Fibroblast of mammary gland (primary cell): ENCODE measurements at regions not wholly inside any gene's neighbourhood (a gene's known extent, or its start where the extent isn't known, plus 50 kb on each side); places are given as distances from the start of the nearest gene placed in this dataset.

ENCODE experiments used
- DNase-seq: peaks from one replicate; pipeline ENCODE4 v3.0.0-alpha.2; 2010; ENCODE audit warnings: low read depth
- H3K4me3 ChIP-seq: 2 replicates; pipeline ENCODE4 v1.5.1; 2011; ENCODE audit warnings: low read depth, mild to moderate bottlenecking, low read length, moderate library complexity; ENCODE audit not compliant: control insufficient read depth
- CTCF ChIP-seq: conservative IDR thresholded peaks from 2 replicates; pipeline ENCODE4 v1.5.1; 2011; ENCODE audit warnings: low read depth, low read length, inconsistent platforms; ENCODE audit not compliant: control insufficient read depth, insufficient read depth

GRCh38 chr9:89793551-89793950, 188.7 kb downstream of the GADD45G start:
- DNase-seq = no peak
- no peak overlapping the region for H3K4me3 ChIP-seq
- TF ChIP-seq CTCF = no peak

DNA sequence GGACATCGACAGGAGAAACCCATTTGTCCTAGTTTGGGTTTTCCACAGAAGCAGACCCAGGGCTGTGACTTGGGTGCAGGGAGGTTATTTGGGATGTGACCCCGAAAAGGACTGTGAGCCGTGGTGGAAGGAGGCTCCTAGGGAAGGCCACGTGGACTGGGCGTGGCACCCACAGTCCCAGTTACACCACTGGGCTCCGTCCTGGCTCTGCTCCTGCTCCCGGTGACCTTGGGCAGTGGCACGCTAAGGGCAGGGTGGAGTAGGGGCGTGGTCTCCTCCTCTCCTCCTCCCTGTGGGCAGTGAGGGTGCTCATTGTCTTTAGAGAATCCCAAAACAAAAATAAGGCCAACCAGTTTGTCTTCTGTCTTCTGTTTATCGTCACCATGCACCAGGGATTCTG, 190.1 kb downstream of the GADD45G start:
- no peak for TF ChIP-seq CTCF
- H3K4me3 ChIP-seq = no peak overlapping the region
- DNase-seq = no peak

DNA sequence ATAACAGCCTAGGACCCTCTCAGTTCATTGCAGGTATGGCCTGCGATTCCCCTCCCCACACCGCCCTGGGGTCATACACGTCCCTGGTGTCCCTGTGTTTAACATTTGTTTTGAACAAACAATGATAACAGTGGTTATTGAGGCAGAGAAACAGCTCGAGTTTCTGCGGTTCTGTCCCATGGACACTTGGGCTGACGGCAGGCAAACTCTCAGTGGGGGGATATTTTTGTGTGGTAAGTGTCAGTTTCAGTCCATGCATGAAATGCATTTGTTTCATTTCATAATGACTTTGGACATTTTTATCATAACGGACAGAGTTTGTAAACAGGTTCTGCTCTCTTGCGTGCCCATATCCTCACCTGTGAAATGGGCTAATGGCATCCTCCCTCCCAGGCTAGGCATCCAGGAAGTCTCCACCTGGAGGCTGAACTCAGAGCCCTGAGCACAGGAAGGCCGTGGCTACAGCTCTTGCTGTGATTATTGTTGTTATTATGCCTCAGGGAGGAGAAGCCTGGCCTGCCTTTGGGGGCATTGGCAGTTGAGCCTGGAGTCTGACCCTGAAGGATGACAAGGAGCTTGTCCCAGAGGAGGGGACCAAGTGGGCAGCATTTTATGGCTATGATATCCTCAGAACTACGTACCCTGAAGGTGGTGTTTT, 190.9 kb downstream of the GADD45G start:
- no peak for DNase-seq
- TF ChIP-seq CTCF = no peak
- no peak overlapping the region for H3K4me3 ChIP-seq

DNA sequence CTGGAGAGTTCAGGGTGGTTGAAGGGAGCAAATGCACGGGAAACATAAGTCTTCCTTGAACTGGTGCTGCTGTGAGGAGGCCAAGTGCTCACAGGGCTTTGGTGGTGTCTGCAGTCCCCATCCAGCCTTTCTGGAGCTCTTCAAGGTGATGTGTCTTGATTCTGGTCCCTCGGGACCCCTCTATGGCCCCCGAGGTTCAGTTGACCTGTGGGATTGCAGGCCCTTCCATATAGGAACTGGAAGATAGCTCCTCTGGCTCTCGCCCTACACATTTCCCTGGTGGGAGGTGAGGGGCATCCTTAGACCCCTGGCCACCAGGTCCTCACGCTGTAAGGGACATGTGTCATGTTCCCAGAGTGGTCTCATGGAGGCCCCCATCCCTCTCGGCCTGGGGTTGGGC, 191.8 kb downstream of the GADD45G start:
- no peak overlapping the region for H3K4me3 ChIP-seq
- TF ChIP-seq CTCF = no peak
- DNase-seq = no peak

DNA sequence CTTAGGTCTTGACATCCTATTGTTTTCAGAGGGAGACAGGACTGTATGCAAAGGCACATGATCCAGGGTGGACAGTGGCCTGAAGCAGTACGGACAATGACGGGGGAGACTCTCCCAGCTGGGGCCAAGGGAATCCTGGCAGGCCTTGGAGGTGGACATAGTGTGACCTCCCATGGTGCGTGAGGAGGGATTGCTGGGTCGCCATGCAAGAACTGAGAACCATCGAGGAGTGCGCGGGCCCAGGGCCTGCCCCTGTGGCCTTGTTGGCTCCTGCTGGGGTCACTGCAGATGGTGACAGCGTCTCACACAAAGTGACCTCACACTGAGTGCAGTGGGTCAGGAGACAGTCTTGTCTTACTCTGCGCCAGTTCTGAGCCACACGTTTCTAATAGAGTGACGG, 192.4 kb downstream of the GADD45G start:
- H3K4me3 ChIP-seq = no peak overlapping the region
- DNase-seq = no peak
- TF ChIP-seq CTCF = no peak

DNA sequence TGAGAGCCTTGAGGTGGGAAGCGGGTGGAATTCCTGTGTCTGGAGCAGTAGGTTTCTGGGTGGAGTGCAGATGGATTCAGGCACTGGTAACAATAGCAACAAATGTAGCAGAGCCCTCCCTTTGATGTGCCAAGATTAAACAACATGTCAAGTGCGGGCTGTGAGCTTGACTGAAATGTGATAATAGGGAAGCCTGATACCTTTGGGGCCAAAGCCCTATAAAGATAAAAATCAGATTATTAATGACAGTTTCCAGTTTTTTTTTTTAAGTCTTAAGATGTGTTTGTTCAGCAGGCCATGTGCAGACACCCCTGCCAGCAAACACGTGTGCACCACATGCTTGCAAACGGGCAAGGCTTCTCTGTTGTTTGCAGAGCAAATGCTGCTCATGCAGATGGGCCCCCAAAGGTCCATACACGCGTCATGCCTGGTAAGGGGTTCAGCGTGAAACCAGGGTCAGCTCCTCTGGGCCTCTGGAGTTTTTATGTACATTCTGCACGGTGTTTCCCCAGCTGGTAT, 193.2 kb downstream of the GADD45G start:
- no peak for TF ChIP-seq CTCF
- no peak overlapping the region for H3K4me3 ChIP-seq
- DNase-seq = no peak

- no peak overlapping the region for H3K4me3 ChIP-seq
- DNase-seq = no peak
- no peak for TF ChIP-seq CTCF
These were observed 193.8 kb downstream of the GADD45G start for GRCh38 chr9:89798547-89799120.
